HG03378 (cell line): ENCODE measurements at regions not wholly inside any gene's neighbourhood (a gene's known extent, or its start where the extent isn't known, plus 50 kb on each side); places are given as distances from the start of the nearest gene placed in this dataset.
A peak's percentile ranks its signal among the peaks of the same experiment; 100 is the strongest.
"Not testable (repeated sequence)": the region's sequence is repeated elsewhere in the genome, so short reads cannot be mapped to it uniquely, and the experiment has no call there.

Source experiments
- ATAC-seq: cut with Tn5 transposase; IDR thresholded peaks from one replicate; pipeline ENCODE4 v1.9.1; 2021; ENCODE audit warnings: mild to moderate bottlenecking, moderate library complexity; ENCODE audit not compliant: unreplicated experiment

DNA sequence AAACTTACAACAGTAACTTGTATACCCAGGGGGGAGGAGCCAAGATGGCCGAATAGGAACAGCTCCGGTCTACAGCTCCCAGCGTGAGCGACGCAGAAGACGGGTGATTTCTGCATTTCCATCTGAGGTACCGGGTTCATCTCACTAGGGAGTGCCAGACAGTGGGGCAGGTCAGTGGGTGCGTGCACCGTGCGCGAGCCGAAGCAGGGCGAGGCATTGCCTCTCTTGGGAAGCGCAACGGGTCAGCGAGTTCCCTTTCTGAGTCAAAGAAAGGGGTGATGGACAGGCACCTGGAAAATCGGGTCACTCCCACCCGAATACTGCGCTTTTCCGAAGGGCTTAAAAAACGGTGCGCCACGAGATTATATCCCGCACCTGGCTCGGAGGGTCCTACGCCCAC, 278.8 kb downstream of the FAM47B start:
- not testable (repeated sequence) for ATAC-seq

GRCh38 chrX:35244088-35244741, 301.6 kb downstream of the FAM47B start:
- no peak for ATAC-seq

DNA sequence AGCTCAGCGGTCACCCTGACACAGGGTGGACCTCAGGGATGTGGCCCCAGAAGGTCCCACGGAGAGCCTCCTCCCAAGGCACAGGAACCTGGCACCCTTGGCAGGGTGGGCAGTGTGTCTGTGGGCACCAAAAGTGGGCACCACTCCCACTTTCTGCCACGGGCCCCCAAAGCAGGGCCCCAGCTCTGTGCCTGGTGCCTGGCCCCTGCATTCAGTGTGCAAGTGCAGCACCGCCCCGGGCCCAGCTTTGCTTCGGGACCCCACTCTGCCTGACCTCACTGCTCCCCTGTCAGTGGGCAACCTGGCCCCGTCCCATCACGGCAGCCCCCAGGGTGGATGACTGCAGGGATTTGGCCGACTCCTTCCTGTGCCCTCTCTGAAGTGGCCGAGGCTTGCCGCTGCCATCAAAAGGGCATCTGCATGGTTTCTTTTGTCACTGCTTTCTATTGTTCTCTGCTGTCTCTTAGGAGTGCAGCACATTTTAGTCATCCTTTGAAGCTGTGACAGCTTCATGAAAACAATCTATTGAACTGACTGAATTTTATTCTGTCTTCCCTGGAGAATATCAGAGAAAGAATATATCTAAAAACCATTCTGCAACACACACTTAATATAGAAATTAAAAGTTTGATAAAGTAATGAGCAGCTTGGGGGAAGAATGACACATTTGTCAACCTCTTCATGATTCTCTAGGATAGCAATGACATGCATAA, 302.4 kb downstream of the FAM47B start:
- no peak for ATAC-seq

- ATAC-seq = no peak
These were observed 308.6 kb downstream of the FAM47B start for GRCh38 chrX:35251226-35251625.

- no peak for ATAC-seq
These were observed 333.5 kb downstream of the FAM47B start for GRCh38 chrX:35276115-35276514.

GRCh38 chrX:35285289-35285962, 342.8 kb downstream of the FAM47B start:
- no peak for ATAC-seq

DNA sequence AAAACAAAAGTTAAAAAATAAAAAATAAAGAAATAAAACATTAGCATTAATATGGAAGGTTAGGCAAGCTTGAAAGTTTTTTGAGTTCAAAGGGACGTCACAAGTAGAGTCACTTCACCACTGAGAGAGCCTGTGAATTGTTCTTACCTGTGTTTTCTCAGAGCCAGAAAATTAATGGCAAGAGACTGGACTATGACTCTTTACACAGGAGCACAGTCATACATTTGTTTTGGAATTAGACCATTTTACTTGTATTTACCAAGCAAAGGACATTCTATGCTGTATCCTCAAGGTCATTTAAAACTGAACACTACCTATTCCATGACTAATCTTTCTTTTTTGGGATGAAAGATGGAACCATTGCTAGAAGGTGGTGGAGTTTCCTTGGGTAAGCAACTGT, 346.1 kb downstream of the FAM47B start:
- no peak for ATAC-seq

DNA sequence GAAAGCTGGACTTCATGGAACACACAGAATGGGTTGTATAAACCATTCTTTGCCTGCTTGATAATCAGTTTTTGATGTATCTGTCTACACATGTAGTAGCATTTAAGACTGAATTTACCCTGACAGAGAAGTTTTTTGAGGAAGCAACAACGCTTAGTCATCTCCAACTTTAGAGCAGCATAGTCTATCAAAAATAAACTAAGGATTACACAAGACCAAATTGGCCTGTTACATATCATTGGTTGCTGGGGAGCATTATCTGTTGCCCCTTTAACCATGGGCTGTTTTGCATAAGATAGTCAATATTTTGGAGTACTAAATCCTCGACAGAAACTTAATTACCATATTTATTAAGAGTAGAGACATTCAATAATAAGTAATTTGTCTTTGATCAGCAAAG, 347.4 kb downstream of the FAM47B start:
- no peak for ATAC-seq

GRCh38 chrX:35291013-35291412, 348.4 kb downstream of the FAM47B start:
- no peak for ATAC-seq

DNA sequence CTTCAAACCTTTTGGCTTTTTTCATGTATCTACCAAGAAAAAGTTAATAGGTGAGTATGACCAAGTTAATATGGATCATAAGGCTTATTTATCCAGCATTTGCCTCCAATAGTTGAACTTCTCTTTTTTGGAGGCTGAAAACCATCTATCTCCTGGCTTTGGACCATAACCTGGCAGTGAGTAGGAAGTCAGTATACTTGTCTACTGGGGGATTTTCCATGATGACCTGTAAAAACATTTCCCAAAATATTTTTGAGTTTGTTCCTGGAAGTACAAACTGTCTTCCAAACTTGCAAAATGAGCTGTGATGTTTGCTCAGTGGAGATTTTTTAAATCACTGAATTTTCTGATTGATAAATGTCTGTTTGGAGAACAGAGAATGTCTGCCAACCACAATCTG, 349.9 kb downstream of the FAM47B start:
- no peak for ATAC-seq

DNA sequence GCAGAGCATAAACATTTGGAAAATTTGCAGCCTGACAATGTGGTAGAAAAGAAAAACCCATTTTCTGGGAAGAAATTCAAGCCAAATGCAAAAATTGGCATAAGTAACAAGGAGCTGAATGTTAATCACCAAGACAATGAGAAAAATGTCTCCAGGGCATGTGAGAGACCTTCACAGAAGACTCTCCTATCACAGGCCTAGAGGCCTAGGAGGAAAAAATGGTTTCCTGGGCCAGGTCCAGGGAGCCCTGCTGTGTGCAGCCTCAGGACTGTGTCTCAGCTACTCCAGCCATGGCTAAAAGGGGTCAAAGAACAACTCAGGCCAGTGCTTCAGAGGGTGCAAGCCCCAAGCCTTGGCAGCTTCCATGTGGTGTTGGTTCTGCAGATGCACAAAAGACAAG, 362.4 kb downstream of the FAM47B start:
- ATAC-seq = not testable (repeated sequence)

- ATAC-seq = no peak
These were observed 397.2 kb downstream of the FAM47B start for GRCh38 chrX:35339796-35340195.

- no peak for ATAC-seq
These were observed 397.9 kb downstream of the FAM47B start for GRCh38 chrX:35340465-35340864.

DNA sequence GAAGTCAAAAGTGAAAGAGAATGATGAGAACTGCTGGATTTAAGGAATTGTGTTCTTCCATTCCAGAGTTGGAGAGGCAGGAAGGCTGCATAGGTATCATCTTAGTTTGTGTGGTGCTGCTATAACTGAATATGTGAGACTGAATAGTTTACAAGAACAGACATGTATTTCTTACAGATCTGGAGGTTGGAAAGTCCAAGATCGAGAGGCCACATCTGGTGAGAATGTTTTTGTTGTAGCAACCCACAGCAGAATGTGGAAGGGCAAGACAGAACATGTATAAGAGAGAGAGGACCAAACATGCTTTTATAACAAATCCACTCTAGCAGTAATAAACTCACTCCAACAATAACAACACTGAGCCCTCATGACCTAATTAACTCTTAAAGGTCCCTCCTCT, 408.6 kb downstream of the FAM47B start:
- no peak for ATAC-seq

- ATAC-seq = no peak
These were observed 409.3 kb downstream of the FAM47B start for GRCh38 chrX:35351795-35352483.

GRCh38 chrX:35357656-35358055, 415.1 kb downstream of the FAM47B start:
- no peak for ATAC-seq

DNA sequence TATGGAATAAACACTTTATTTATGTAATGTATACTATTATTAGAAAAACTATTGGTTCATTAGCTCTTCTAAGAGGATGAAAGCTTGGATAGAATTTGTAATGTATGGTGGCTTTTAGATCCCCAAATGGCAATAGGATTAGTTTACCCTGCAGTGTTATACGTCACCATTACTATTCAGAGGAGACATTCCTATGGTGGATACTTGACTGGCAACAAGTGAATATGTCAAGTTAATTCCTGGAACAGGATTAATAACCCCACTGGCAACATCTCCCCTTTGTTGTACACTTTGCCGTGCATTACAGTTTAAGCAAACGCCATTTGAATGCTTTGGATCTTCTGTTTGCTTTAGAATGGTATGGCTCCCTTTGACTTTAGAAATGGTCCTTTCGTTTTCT, 420.3 kb downstream of the FAM47B start:
- ATAC-seq = no peak

- no peak for ATAC-seq
These were observed 424.0 kb upstream of the MAGEB16 start for GRCh38 chrX:35374116-35374515.

DNA sequence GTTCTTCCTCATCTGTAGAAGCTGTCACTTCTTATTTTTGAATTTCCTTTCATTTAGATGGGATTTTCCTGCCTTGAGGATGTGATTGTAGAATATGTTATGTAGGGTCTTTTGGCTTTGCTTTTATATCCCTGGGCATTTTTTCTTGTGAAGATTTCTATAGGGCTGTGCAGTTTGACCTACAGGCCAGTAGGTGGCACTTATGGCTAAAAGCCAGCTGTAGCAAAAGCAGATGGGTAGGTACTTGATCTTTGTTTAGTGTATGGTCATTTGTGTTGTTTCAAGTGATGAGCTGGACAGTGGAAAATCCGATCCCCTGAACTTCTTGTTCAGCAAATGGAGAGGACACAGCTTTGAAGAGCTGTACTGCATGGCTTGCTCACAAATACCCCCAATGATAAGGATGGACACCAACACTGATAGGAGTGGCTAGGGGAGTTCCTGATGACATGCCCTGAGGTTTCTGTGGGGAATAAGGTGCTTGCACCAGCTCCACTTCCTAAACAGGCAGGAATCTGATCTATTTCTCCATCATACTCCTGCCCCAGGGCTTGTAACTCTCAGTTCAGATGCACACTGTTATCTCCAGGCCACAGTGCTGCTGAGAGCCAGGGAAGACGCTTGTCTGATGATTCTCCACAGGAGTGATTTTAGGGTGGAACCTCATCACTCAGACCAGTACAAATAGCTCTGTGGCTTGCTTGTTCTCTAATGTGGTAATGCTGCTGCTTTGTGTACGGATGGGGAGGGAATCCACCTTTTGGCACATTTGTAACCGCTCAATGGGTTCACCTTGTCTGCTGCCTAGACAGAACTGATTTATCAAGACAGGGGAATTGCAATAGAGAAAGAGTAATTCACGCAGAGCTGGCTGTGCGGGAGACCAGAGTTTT, 417.1 kb upstream of the MAGEB16 start:
- ATAC-seq = peak; percentile 83

GRCh38 chrX:35381709-35382108, 416.4 kb upstream of the MAGEB16 start:
- not testable (repeated sequence) for ATAC-seq

GRCh38 chrX:35382966-35383365, 415.2 kb upstream of the MAGEB16 start:
- no peak for ATAC-seq
